GM18909 (cell line): ENCODE measurements at regions not wholly inside any gene's neighbourhood (a gene's known extent, or its start where the extent isn't known, plus 50 kb on each side); places are given as distances from the start of the nearest gene placed in this dataset.
"Not testable (repeated sequence)": the region's sequence is repeated elsewhere in the genome, so short reads cannot be mapped to it uniquely, and the experiment has no call there.

ENCODE experiments used
- ATAC-seq: cut with Tn5 transposase; IDR thresholded peaks from one replicate; pipeline ENCODE4 v1.9.1; 2021; ENCODE audit warnings: mild to moderate bottlenecking; ENCODE audit not compliant: unreplicated experiment, poor library complexity

DNA sequence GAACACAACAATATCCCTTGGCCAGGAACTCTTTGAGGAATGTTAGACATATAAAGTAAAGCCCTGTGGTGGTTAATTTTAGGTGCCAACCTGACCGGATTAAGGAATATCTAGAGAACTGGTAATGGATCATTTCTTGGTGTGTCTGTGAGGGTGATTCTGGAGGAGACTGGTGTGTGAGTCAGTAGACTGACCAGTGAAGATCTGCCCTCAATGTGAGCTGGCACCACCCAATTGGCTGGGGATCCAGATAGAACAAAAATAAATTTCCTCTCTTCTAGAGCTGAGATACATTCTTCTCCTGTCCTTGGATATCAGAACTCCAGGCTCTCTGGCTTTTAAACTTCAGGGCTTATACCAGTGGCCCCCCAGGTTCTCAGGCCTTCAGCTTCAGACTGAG lies 56.2 kb upstream of the TNPO1 start:
- no peak for ATAC-seq

DNA sequence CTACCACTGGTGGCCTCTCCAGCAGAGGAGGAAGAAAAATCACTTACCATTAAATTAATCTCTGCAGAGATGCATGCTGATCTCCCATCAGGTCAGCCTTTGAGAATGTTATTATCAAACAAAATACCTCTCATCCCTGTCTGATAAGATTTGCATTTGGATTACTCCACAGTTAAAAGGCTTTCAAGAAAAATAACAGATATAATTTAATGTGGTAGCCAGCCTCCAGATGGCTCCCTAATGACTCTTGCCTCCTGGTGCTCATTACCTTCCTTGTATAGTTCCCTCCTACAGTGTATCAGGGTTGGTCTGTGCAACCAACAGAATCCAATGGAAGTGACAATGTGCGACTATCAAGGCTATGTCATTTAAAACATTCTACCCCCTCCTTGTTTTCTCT lies 63.6 kb upstream of the TNPO1 start:
- no peak for ATAC-seq

DNA sequence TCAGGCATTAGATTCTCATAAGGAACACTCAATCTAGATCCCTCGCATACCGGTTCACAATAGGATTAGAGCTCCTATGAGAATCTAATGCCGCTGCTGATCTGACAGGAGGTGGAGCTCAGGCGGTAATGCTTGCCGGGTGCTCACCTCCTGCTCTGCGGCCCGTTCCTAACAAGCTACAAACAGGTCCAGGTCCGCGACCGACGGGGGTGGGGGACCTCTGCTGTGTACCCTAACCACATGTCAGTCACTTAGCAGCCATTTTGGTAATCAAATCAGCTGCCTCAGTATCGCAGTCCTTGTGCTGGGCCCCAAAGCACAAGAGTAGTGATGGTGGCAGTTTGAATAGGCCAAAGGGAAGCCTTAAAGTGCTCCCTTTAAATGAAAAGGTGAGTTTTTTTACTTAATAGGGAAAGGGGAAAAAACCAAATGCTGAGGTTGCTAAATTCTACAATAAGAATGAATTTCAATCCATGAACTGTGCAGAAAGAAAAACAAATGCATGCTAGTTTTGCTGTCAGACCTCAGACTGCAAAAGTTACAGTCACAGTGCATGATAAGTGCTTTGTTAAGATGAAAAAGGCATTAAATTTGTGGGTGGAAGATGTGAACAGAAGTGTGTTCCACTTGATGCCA lies 67.0 kb upstream of the TNPO1 start:
- ATAC-seq, result no peak

DNA sequence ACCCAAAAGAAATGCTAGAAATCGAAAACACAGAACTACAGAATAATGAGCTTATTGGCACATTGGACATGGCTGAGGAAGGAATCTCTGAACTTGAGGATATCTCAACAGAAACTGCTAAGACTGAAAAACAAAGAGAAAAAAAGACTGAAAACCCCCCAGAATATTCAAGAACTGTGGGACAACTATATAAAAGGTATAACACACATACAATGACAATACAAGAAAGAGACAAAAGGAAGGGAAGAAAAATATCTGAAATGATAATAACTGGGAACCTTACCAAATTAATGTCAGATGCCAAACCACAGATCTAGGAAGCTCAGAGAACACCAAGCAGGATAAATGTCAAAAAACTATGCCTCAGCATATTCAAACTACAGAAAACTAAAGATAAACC lies 68.6 kb upstream of the TNPO1 start:
- ATAC-seq, result no peak

DNA sequence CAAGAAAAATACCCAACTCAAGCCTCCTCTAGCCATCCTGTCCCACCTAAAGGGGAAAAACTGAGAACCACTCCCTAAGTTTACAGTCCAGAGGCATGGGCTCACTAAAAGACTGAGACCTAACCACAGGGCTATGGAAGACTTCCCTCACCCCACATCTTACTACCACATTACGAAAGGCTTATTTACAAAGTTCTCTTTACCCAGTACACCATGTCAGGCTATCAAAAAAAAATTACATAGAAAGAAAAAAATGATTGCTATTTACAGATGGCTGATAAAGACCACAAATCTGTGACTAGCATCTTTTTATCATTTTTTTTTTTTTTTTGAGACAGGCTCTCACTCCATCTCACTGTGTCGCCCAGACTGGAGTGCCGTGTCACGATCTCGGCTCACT lies 69.7 kb upstream of the TNPO1 start:
- no peak for ATAC-seq

DNA sequence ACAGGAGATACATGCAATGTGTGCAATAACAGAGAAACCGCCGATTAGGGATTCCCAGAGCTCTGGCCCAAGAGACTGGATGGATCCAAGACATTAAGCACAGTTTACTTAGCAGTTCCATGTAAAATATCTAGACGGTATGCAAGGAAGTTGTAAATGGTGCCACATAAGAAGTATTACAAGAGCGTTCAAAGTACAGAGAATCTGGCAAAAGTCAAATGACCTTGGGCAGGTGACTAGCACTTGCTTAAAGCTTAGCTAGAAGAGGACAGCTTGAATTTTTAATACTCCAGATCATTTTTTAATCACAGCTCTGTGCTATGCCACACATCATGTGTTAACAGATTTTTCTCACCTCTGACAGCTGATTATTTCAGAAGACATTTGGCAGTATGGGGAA lies 72.3 kb upstream of the TNPO1 start:
- no peak for ATAC-seq

DNA sequence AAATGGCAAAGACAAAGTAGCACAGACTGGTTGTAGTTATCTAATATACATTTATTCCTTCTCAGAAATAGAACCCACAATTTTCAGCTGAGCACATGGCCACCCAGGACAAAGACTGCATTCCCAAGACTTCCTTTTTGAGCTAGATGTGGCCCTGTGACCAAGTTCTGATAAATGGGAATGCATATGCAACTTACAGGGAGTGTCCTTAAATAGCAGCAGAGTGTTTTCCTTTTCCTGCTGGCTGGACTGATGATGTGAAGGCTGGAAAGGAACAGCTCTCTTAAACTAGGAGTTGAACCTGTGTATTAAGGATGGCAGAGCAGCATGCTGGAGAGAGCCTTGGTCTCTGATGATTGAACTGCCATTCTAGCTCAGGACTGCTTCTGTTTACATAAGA lies 74.7 kb upstream of the TNPO1 start:
- no peak for ATAC-seq

DNA sequence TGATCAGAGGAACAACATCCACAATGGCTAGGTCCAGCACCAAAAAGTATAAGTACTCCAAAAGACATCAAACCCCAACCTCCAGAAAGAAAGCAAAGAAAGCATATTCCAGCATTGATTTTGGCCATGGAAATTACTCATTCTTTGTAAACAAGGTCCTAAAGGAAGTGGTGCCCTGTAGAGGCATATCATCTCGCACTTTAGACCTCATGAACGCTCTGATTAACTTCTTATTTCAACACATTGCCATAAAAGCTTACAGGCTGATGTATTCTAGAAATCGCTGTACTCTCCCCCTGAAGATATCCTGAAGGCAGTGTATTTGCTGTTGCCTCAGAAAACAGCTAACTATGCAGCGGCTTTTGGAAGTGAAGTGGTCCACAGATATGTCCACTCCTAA lies 82.7 kb upstream of the TNPO1 start:
- no peak for ATAC-seq

DNA sequence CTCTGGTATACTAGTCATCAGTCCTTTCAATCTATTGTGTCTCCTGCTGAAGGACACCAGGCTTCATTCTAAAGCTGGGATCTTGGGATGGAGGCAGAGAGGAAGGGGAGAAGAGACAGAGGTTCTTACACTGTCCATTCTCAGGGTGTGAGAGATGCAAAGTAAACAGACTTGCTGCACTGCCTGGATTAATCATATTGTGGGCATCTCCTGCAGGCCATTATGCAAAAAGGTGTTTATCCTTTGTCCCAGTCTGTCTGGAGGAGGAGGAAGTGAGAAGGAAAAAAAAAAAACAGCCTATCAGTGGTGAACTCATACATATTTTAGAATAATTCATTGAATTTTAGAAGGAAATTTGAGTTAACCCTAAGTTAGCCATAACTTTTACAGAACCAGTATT lies 92.9 kb upstream of the TNPO1 start:
- no peak for ATAC-seq

DNA sequence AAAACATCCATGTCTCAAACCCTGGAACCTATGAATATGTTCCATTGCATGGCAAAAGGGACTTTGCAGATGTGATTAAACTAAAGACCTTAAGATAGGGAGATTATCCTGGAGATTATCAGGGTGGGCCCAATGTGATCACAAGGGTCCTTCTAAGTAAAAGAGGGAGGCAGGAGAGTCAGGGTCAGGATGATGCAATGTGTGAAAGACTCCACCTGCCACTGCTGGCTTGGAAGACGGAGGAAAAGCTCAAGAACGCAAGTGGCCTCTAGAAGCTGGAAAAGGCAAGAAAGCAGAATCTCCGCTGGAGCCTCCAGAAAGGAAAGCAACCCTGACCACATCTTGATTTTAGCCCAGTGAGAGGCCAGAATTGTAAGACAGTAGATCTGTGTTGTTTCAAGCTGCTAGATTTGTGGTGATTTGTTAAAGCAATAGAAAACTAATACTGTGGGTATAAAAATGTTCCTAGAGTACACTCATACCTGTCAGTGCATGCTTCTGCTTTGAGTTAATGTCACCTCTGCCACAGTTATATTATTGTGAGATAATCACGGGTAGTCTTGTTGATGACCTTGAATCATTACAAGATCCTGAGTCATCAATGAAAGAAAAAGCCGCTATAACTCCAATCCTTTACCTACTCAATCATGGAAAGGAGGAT lies 93.5 kb upstream of the TNPO1 start:
- no peak for ATAC-seq

DNA sequence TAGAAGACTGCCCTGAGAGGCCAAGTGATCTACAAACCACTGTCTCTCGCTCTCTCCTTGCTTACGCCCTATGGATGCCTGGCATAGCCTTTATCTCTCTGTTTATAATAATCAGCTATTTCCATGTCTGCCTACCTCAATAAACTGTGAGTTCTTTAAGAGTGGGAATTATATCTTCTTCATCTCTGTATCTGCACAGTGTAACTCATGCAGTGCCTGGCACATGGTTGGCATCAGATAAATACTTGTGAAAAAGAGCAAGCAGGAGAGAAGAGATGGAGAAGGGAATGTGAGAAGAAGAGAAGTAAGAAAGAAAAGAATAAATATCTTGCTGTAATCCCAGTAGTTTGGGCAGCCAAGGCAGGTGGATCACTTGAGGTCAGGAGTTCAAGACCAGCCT lies 94.6 kb upstream of the TNPO1 start:
- ATAC-seq, result no peak

DNA sequence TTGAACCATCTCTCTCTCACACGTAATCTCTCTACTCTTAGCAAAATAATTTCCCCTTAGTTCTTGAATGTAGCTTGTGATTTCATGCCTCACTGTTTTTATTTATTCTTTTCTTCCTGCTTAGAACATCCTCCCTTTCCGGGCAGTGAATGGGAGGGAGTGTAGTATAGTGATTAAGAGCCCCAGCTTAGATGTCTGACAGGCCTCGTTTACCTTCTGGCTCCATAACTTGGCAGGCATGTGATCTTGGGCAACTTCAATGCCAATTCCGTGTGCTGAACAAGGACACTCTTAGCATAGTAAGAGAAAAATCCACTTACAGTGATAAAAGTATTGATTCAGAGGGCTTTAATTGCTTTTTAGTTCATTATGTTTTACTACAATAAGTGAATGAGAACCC lies 96.3 kb upstream of the TNPO1 start:
- no peak for ATAC-seq

DNA sequence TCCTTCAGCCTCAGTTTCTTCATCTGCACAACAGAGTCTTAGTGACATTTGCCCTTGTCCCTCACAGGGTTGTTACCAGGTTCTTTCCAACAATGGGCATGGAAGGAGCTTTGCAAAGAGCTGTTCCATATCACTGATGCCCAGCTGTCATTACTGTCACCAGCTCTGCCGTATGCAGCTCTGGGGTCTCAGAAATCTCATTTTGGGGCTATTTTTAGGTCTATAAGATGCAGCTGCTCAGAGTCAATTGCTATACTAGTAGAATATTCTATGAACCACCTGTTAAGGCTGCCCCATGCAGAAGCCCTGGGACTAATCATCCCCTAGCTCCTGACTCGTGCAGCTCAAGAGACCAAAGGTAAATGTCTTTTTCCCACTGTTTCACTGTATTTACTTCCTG lies 105.1 kb upstream of the TNPO1 start:
- ATAC-seq, result no peak

DNA sequence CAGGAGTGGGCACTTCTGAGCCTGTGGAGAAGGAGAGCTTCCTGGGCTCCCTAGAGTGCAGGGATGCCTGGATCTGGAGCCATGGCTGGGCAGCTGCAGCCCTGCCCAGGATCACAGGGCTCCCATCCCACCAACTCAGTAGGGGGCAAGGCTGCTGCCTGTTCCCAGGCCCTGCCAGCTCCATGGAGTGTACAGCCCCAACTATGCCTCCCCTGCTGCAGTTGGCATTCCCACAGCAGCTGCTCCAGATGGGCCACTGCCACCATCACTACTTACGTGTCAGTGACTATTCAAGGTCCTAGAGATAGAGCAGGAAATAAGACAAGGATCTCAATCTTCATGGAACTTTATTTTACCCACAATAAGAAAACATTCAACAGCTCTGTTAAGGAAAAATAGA lies 107.1 kb upstream of the TNPO1 start:
- ATAC-seq, result no peak

DNA sequence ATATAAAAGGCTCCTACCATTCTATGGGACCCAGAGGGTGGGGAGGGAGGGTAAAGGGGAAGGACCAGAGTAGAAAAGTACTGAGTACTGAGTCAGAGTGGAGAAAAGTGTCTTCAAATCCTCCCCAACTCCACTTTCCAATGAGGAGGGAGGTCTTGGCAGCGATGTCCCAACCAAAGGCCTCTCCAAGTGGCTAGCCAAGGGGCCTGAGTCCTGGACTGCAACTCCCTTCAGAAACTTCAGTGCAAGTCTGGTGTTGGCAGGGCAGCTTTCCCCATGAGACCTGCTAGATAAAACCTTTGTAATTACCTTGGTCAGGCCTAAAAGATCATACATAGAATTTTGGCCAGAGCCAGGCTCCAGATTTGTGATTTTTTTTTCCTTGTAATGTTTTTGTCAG lies 111.3 kb upstream of the TNPO1 start:
- no peak for ATAC-seq

DNA sequence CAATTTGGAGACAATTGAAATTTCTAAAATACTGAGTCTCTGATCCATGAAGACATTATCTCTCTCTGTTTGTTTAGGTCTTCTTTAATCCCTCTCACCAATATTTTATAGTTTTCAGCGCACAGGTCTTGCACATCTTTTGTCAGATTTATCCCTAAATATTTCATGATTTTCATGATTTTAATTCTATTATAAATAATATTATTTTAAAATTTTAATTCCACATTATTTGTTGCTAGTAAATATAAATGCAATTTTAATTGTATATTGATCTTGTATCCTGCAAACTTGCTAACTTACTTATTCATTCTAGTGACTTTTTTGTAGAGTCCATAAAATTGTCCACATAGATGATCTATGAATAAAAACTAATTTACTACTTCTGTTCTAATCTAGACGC lies 112.6 kb upstream of the TNPO1 start:
- no peak for ATAC-seq

DNA sequence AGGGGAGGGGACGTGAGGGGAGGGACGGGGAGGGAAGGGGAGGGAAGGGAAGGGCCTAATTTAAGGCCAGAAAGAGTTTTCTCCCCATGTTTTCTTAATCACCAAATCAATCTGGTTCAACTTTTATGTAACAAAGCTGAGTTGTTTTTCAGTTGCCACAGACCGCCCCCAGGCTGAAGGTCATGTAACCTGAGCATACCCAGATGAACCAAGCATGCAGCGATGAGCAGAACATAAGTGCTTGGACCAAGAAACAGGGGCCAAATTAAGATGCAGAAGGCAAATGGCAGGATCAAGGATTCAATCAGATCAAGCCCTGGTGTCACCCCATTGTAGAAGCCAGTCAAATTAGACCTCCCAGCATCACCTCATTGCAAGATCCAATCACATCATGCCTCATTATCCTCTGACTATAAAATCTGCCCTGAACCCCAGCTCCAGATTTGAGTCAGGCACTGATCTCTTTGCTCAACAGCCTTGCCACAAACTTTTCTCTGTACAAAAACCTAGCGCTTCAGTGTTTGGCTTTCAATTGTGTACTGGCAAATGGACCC lies 113.5 kb upstream of the TNPO1 start:
- no peak for ATAC-seq

DNA sequence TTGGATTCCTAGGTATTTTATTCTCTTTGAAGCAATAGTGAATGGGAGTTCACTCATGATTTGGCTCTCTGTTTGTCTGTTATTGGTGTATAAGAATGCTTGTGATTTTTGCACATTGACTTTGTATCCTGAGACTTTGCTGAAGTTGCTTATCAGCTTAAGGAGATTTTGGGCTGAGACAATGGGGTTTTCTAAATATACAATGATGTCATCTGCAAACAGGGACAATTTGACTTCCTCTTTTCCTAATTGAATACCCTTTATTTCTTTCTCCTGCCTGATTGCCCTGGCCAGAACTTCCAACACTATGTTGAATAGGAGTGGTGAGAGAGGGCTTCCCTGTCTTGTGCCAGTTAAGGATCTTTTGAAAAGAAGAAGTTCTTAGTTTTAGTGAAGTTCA lies 114.4 kb upstream of the TNPO1 start:
- ATAC-seq, result not testable (repeated sequence)

DNA sequence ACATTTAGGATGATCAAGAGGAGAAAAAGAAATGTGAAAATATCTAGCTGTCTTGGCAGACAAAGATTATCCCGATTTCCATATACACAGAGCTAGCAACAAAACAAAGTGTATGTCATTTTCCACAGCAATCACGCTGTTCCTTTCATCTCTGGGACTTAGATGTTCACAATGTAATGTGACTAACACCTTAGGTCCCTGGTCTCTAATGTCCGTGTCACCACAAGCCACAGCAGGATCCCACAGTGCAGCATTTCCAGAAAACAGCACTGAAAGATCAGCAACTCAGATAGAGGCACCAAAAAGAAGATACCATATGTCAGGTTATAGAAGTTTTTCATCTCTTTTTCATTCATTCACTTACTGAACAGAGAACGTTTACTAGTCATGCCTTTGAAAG lies 118.0 kb upstream of the TNPO1 start:
- ATAC-seq, result no peak

DNA sequence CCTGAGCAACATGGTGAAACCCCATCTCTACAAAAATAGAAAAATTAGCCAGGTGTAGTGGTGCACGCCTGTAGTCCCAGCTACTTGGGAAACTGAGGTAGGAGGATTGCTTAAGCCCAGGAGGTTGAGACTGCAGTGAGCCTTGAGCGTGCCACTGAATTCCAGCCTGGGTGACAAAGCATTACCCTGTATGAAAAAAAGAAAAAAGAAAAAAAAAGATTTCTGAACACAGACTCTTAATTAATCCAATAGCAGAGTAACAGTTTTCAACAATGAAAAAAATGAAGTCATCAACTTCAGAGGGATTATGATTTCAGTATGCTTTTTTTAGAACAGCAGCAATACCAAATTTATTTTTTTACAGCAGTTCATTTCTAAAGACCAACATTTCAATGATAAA lies 118.8 kb upstream of the TNPO1 start:
- ATAC-seq, result no peak

DNA sequence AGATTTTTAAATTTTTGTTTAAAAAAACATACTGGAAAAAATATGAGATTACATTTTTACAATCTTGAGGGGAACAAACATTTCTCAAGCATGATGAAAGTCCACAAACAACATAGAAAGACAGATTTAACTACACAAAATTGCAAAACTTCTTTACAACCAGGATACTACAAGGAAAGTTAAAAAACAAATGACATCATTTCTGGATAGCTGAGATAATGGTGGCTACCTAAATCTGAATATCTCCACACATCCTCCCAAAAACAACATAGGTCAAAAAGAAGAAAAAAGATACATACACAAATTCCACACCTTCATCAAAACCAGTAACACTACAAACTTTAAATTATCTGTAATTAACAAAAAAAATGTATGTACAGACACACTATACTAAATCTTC lies 120.8 kb upstream of the TNPO1 start:
- ATAC-seq, result no peak

DNA sequence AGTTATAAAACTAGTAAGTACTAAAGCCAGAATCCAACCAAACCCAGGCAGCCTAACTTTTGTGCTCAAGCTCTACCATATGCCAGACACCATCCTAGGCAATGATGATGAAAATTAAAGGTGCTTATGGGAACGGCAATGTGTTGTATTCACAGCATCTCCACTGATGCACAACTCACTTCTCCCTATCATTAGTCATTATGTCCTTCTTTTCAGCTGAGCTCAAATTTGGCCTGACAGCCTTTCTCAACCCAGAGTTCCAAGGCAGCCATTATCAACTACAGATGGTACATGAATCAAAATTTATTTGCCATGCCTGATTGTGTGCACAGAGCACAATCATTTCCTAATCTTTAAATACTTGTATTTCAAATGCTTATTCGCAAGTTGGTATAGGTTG lies 121.6 kb upstream of the TNPO1 start:
- no peak for ATAC-seq
